ENCODE measurements at regions not wholly inside any gene's neighbourhood (a gene's known extent, or its start where the extent isn't known, plus 50 kb on each side); places are given as distances from the start of the nearest gene placed in this dataset.

DNA sequence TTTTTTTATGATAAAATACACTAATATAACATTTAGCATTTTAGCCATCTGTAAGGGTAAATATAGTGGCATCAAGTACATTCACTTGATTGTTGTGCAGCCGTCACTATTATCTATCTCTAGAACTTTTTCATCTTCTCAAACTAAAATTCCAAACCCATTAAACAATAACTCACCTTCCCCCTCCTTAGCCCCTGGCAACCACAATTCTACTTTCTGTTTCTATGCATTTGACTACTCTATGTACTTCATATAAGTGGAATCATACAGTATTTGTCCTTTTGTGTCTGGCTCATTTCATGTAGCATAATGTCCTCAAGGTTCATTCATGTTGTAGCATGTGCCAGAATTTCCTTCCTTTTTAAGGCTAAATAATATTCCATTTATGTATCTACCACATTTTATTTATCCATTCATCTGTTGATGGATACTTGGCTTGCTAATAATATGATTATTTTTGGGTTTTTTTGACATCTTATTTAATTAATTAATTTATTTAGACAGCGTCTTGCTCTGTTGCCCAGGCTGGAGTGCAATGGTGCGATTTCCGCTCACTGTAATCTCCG, 69.6 kb upstream of the MACF1 start:
- DNase-seq (ENCODE audit: low read depth in 2 of 2) = no peak

DNA sequence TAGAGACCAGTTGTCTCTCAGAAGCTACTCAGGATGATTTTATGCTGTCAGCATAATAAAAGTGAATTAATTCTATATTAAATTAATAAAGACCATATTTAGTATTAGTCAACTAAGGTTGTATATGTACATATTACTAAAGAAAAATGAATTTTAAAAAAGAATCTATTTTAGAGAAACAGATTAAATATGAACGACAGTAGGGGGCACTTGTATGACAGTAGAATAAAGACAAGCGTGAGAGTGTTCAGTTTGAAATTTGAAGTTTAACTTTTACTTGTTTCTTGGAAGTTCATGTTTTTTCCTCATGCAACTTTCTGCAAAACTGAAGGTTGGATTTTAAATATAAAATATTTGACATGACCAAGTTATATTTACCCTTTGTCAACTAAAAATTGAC, 67.9 kb upstream of the MACF1 start:
- DNase-seq (ENCODE audit: low read depth in 2 of 2) = no peak

DNA sequence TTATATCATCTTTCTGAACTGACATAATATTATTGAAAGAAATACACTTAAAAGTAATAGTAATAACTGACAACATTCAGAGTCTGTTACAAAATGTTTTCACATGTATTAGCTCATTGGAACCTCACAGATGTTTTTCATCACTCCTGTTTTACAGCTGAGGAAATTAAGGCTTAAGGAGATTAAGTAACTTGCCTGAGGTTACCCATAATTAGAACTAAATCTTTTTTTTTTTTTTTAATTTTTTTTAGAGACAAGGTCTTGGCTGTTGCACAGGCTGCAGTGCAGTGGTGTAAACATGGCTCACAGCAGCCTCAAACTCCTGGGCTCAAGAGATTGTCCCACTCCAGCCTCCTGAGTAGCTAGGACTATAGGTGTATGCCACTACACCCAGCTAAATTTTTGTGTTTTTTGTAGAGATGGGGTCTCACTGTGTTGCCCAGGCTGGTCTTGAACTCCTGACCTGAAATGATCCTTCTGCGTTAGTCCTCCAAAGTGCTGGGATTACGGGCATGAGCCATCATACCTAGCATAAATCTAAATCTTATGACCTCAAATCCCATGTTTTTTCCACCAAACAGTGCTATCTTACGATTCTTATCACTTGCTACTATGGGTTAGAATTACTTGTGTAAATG, 64.7 kb upstream of the MACF1 start:
- no peak for DNase-seq (ENCODE audit: low read depth in 2 of 2)

DNA sequence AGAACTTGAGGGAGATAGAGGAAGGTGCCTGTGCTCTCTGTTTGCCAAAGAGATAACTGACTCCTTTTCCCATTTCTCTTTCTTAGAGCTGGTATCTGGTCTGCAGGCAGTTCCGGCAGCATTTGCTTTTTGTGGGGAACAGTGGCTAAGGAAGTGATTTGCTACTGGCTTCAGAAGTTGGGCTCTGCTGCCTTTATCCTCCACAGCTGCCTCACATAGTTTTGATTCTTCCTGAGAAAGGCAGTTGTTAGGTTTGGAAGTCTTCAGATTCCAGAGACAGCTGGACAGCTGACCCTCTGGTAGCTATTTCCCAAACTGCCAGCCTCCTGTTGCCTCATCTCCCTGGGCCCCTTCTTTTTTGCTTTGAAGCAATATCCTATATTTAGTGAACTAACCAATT, 62.6 kb upstream of the MACF1 start:
- DNase-seq (ENCODE audit: low read depth in 2 of 2) = no peak

DNA sequence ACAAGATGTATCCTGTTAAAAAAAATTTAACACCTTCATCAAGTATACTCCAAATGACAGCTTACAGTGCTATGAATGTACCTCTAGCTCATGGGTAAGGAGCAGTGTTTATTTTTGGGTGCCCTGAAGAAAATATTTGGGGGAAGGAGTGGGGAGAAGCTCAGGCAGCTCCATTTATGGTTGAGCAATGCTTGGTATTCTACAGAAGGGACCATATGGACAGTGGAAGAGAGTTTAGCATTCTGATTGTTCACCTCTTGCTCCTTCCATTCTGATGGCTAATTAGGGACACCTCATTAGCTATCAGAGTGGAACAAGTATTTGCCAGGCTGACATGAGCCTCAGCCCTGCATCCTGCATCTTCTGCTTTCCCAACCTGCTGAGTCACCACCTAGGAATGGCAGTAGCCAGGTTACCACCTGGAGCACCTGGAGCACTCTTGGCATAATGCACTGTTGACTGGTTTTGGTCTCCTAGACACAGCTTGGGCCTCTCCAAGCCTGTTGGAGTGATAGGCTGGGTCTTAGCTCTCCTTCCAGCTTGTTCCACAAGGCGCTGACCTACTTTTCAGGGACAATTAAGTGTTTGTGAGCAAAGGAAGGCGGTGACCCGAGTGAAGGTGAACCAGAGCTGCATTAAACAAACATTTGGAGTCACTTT, 62.0 kb upstream of the MACF1 start:
- DNase-seq (ENCODE audit: low read depth in 2 of 2) = no peak

DNA sequence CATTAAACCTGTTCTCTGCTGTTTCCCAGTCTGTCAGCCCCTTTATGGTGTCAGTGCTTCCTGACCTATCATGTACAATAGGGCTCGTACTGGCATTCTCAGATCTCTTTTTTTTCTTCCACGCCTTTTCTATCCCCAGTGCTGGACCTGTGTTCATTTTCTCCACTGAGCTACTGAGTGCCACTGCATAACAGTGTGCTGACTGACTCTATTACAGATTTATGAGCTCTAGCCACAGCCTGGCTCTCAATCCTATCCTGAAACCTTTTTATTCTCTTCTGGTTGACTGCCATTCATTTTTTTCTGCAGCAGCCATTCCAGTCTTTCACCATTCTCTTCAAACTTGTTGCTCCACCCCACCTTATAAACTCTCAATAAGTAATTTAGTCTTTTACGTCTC, 59.6 kb upstream of the MACF1 start:
- DNase-seq (ENCODE audit: low read depth in 2 of 2) = no peak

DNA sequence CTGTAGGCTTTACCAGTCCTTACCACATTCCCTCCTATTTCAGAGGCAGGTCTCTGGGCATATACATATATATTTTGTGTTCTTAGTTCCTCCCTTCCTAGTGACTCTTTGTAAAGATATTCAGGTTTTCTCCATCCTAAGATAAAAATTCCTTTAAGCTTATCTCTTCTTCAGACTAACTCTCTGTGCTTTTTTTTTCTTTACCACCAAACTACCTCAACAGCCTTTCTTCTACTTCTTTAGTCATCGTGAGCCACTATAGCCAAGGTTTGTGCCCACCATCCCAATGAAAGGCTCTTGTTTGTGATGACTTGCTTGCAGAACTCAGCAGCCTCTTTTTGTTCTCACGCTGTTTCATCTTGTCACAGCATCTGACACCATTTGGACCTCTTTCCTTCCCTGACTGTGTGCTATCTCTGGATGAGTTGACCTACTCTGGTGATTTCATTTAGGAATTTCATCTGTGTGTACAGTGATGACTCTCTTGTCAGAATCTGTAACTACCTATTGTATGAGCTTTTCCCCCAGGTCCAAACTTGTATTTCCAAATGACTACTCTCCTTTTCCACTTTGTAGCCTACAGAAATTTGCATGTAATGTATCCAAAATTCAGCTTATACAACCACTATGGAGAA, 59.0 kb upstream of the MACF1 start:
- DNase-seq (ENCODE audit: low read depth in 2 of 2) = no peak

DNA sequence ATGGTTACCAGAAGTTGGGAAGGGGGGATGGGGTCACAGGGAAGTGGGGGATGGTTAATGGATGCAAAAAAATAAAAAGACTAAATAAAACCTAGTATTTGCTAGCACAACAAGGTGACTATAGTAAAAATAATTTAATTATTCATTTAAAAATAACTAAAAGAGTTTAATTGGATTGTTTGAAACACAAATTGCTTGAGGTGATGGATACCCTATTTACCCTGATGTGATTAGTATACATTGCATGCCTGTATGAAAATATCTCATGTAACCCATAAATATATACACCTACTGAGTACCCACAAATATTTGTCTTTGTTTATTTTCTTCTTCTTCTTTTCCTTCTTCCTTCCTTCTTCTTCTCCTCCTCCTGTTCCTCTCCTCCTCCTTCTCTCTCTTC, 57.8 kb upstream of the MACF1 start:
- no peak for DNase-seq (ENCODE audit: low read depth in 2 of 2)

DNA sequence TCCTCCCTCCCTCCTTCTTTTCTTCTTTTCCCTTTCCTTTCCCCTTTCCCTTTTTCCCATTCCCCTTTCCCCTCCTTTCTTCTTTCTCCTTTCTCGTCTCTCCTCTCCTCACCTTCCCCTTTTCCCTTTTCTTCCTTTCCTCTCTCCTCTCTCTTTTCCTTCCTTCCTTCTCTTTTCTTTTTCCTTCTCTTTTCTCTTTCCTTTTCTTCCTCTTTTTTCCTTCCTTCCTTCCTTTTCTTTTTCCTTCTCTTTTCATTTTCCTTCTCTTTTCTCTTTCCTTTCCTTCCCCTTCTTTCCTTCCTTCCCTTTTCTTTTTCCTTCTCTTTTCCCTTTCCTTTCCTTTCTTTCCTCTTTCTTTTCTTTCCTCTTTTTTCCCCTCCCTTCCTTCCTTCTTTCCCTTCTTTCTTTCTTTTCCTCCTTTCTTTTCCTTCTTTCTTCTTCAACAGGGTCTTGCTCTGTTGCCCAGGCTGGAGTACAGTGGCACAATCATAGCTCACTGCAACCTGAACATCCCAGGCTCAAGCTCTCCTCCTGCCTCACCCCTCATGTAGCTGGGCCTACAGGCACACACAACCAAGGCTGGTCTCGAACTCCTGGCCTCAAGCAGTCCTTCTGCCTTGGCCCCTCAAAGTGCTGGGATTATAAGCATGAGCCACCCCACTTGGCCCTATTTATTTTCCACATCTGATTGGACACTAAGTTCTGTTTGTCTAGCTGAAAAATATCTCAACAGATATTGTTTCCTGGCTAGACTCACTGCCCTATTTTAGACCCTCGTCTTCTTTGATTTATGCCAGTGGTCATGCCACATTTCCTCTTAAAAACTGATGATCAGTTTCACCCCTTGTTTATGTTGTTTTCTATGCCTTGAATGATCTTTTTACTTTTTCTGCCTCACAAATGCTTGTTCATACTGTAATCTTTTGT, 57.1 kb upstream of the MACF1 start:
- DNase-seq (ENCODE audit: low read depth in 2 of 2) = no peak

DNA sequence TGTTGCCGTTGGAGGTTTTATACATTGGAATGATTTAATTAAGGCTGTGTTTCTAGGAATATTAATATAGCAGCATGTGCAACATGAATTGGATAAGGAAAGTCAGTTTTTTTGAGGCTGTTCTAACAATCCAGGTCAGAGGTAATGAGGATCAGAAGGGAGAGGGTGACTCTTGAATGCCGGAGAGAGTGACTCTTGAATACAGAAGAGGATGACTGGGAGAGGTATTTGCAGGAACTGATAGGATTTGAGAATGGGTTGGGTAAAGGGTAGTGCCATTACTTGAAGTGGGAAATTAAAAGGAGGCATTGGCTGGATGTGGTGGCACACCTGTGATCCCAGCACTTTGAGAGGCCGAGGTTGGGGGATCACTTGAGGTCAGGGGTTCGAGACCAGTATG, 55.6 kb upstream of the MACF1 start:
- no peak for DNase-seq (ENCODE audit: low read depth in 2 of 2)

DNA sequence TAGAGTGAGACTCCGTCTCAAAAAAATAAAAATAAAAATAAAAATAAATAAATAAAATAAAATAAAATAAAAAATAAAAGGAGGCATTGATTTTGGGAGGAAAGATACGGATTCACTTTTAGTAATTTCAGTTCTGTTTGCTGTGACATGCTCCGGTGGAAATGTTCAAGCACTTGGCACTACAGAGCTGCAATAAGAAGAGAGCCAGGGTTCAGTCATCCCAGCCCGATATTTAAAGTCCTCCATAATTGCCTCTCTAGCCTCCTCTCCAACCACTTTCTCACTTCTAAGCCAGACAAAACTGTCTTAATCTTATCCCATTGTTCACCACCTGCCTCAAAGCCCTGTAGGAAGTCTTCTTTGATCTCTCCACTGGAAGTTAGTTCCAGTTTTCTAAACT, 55.0 kb upstream of the MACF1 start:
- DNase-seq (ENCODE audit: low read depth in 2 of 2) = no peak

DNA sequence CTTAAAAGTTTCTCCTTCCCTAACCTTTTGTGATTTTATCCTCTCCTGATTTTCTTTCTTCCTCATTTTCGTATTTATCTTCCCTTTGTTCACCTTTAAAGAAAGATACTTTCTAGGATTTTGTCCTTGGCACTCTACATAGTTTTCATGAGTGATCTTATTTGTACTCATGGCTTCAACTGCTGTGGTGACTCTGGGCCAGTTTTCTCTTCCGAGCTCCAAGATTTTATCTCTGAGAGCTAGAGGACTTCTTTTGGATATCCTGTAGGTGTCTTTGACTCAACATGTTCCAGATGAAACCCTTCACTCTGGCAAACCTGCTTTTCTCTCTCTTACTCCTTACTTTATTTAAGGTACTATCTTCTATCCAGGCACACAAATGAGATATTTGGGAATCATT, 53.7 kb upstream of the MACF1 start:
- no peak for DNase-seq (ENCODE audit: low read depth in 2 of 2)

DNA sequence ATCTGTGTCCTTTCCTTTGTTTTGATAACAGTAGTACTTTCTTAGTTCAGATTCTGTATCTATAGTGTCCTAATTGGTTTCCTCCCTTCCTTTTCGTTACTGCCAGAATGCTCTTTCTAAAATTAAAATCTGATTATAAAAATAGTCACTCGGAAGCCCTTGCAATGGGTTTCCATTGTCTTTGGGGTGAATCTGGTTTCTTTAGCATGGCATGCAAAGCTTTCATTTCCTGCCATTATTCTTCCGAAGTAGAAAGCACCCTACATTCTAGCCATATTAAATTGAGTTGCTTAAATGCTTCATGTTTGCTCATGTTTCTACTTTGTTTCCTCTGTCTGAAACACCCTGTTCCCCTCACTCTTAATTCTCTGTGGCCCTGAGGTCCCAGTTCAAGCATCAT, 53.2 kb upstream of the MACF1 start:
- DNase-seq (ENCODE audit: low read depth in 2 of 2) = no peak

DNA sequence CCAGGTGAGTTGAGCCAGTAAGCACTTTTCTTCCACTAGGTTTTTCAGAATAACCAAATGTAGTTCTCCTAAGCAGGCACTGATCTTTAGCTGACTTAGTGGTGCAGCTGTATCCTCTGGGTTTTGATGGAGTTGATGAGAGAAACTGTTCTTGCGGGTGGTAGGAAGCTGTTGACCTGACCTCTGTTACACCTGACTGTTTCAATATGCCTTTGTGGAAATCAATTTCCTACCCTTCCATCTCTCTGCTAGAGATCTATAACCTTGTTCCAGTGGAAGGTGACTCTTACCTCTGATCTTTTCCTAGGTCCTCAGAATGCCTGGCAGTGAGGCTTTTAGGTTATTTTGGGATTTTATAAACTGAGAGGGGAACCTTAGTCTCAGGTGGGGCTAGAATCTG, 51.6 kb upstream of the MACF1 start:
- no peak for DNase-seq (ENCODE audit: low read depth in 2 of 2)

DNA sequence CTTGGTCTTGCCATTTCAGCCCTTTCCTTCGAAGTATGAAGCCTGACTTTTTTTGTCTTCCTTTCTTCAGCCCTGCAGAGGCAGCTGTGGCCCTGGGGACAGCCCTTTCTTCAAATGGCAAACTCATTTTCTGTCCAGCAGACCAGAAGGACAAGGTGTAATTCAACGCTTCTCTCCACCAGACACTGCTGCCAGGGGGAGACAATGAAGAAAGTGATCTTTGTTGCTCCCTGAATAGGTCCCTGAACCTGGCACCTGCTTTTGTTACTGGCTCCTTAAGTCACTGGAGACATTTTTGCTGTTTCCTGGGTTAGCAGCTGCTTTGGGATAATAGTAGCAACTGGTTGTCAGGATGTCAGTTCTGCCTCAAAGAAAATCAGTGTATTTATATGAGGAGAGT, 50.8 kb upstream of the MACF1 start:
- no peak for DNase-seq (ENCODE audit: low read depth in 2 of 2)

DNA sequence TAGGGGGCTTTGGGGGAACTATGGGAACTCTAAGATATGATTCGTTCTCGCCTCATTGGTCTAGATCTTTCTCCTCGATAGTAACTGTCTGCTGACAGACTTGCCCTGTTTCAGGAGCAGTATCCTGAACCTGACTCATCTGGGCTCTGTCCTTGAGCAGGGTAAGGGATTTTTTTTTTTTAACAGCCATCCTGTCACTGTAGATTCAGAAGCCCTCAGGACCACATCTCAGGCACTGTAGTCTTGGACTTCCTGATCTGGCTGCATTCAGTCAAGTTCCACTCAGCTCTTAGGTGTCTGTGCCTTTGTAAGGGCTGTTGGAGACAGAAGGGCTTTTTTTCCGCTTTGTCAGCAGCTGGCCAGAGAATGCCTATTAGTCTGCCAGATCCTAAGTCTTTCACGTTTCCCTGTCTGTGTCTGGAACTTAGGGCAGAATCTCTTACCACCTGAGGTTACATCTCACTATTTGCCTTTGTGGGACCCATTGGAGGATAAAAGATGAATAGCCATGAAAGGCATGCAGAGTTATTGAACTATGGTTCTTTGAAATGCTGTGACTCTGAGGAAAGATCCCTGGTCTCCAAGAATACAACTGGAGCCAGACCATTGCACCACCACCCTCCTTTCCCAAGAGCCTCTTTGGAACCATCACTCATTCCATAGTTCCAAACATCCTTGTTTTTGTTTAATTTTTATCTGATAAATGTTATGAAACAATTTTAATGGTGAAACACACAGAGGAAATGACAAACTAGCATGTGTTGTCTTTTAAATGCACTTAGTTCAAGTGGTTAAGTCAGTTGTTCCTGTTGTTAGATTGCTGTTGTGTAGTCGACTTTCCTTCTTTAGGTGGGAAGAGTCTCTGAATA, 49.7 kb upstream of the MACF1 start:
- DNase-seq (ENCODE audit: low read depth in 2 of 2) = no peak

All from stimulated activated CD8-positive, alpha-beta memory T cell treated with anti-CD3 and anti-CD28 coated beads, Interleukin-7, amount 100 ng/mL, for 1 hour (primary cell).